ENCODE measurements at regions not wholly inside any gene's neighbourhood (a gene's known extent, or its start where the extent isn't known, plus 50 kb on each side); places are given as distances from the start of the nearest gene placed in this dataset.

DNA sequence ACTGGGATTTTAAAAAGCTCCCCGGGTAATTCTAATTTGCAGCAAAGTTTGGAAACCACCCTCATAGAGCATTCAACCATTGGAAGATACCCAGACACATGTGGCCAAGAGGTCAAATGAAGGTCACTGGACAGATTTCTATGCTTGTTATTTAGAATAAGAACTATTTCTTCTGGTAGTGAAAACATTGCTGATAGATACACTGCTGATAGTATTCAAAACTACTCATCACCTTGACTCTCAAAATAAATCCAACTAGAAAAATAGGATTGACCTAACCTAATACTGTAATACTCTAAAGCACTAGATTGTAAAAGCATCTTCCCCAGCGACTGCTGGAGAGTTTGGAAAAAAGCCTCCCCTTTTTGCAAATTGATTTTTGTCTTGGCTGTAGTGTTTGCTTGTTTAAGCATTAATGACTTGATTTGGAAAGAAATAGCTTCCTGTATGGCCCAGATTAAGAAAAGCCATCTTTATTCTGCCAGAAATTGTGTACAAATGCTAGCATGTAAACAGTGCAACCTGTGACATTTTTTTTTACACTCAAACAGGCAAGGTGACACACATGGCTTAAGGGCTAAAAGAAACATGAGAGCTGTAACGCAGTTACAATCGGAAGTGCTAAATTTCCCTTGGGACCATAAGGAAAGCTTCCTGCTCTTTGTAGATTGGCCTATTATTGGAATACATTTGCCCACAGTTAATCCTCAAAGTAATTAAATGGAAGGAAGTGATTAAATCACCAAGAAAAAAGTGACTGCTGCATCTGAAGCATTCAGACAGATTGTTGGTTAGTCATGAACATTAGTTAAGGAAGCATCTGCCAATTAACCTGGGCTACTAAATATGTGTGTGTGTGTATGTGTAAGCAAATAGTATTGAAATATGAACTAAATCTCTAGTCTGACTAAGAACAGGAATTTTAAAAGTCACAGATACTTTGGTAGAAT is 356.5 kb upstream of the ATP2B1 start:
- DNase-seq = no peak

DNA sequence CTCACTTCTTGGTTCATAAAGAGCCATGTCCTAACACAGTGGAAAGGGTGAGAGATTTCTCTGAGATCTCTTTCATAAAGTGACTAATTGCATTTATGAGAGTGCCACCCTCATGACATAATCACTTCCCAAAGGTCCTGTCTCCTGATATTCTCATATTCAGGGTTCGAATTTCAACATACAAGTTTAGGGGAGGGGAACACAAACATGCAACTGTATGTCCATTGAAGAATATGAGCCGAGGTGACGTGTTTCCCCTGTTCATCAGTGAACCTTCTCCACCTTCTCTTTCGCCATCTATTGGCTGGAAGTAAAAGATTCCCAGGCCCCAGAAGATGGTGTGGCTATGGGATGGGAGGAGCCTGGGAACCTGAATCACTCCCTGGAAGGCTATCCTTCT is 354.2 kb upstream of the ATP2B1 start:
- DNase-seq = no peak

DNA sequence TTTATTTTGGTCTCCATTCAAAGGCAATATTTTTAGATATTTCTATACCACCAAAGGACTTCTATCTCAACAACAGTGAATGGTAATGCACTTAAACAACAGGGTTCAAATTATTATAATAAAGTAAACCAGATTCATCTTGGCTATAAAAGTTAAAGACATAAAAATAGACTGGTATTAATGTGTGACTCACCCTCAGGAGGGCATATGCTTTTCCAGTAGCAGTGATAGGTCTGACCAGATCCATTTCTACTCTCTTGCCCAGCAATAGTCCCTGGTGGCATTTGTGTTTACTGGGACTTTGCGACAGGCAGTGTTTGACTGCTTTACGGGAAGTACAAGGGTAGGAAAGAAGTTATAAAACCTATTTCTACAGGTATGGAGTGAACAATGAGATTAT is 353.2 kb upstream of the ATP2B1 start:
- DNase-seq = no peak

DNA sequence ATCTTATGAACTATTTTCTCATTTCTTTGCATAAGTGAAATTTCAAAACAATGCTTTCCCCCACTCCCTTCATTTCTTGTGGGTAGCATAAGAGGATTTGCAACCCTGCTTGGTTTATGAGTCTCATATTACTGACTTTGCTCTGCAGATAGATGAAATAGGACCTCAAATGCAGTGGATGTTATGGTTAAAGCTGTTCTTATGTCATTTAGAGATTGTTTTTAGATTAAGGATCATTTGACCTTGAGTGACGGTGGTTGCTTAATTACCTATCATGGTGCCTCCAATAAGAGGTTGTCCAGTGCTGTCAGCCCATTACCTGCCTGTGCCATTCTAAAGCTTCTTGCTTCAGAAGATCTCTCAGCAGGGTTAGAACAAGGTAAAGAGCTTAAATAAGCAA is 351.4 kb upstream of the ATP2B1 start:
- DNase-seq = no peak

DNA sequence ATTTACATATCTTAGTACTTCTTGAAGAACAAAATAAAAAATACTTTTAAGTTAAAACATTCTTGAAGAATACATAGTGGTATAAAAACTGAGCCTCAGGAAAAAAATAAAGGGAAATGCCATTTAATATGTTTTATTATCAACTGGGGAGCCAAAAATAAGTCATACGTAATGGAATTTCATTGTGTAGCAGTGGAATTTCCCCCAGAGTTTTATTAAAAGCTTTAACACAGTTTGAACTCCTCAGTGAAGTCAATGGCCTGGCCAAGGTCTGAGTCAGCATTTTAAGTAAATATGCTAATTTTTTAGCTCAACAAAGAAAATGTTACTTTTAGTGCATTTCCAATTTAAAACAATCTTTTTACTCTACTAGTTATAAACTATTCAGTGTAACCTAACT is 350.1 kb upstream of the ATP2B1 start:
- DNase-seq = no peak

DNA sequence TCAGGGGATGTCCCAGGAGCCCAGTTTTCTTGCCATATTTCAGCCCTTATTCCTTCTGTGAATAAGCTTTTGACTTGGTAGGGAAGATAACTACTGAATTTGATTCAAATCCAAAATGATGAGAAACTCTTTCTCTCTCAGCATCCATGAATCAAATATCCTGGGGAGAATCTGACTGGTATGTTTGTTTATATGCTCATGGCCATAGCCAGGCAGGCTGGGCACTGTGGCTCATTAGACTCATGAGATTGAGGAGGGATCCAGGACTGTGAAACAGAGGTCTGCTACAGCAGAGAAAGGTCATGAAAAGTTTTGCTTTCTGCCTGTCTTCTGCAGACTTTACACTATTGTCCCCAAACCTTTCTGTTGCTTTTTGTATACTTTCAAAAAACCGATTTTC is 346.4 kb upstream of the ATP2B1 start:
- no peak for DNase-seq

DNA sequence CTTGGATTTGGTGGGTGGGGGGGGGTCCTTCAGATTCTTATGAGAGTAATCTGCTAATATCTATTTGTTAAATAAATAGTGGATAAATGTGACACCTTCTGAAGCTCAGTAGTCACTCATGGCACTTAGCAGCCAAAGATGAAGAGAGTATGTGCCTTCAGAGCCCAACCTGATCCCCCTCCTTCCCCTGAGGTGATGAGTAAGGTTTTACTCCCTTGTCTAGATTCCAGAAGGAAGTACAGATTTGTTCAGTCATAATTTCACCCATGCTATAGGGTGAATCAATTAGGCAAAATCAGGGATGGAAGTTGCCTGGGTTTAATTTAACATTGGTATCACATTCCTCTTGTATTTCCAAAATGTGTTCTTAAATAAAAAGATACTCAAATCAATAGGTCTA is 340.3 kb upstream of the ATP2B1 start:
- DNase-seq = no peak

DNA sequence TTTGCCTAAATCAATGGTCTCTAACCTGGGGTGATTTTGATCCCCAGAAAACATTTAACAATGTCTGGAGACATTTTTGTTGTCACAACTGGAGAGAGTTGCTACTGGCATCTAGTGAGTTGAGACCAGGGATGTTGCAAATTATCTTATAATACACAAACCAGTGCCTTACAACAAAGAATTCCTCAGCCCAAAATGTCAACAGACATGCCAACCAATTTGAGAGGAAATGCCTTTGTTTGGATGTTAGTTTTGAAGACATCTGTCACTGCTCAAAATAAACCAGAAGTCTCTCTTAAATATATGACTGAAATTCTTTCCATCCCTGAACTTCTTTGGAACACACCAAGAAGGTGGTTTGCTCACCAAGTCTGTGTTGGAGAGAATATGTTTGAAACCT is 336.9 kb upstream of the ATP2B1 start:
- no peak for DNase-seq

DNA sequence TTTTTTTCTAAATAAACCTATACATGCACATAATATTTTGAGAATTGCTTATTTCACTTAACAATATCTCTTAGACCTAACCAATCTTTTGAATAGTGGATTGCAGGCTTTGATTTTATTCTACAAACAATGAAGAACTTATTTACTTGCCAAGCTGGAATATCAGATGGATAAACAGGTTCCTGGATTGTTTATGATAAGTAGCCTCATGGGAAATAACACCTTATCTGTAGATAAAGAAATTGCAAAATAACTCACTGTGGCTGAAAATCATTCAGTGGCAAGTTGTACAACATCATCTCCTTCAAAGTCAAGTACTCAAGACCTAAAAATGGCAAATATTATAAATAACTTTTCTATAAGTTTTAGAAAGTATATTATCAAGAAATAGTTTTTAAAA is 335.4 kb upstream of the ATP2B1 start:
- no peak for DNase-seq

DNA sequence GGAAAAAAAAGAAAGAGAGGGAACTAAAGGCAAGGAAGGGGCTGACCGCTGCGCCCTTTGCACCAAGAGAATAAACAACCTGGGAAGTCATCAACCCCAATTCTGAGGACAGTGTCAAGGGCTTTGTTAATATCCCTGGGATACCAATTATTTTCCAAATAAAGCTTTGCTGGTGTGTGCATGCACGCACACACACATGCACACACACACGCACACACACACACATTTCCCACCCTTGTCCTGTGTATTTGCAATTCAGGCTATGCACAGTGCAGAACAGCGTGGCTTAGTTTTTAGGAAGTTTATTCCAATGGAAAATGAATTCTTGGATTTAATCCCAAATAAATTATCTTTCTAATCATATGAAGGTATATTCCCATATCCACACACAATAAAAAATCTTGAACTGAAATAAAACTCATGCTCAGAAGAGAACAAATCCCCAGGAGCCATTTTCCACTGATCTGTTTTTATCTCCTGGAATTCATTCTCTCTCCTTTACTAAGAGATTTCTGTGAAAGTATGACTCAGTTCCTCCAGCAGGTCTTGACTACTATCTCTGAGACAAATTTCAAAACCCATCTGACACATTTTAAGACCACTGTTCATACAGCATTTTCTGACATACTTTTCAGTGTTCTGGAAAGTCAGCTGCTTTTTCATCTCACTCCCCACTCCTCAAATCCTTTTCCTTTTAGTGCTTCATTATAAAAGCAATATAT is 334.4 kb upstream of the ATP2B1 start:
- no peak for DNase-seq

DNA sequence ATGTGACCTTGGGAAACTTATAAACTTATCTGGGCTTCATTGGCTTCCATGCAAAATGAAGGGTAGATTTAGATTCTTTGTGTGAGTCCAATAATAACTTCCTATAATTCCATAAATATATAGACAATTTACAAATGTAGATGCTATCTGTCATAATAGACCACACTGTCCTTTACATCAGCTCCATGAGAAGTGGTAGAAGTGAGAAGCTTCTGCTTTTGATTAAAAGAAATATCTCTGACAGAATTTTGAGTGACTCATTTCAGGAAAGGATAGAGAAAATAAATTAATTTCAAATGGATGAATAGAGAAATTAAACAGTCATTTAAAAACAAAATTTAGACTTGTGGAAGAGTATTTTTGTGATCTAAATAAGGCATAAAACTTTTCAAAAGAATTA is 329.7 kb upstream of the ATP2B1 start:
- DNase-seq = no peak

DNA sequence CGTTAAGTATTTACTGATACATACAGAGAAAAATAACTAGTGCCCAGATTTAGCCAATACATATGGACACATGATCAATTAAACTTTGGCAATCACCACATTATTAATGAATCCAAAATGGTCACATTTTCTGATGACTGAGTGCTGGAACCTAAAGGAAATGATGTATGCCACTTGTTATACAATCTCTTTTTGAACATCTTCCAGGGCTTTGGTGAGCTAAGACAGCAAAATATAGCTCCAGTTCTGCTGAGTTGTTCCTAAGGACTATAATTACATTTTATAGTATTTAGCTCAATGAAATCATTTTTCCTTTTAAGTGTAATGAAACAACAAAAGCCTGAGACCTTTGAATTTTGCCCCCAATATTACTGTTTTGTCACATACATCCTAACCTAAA is 329.1 kb upstream of the ATP2B1 start:
- no peak for DNase-seq

DNA sequence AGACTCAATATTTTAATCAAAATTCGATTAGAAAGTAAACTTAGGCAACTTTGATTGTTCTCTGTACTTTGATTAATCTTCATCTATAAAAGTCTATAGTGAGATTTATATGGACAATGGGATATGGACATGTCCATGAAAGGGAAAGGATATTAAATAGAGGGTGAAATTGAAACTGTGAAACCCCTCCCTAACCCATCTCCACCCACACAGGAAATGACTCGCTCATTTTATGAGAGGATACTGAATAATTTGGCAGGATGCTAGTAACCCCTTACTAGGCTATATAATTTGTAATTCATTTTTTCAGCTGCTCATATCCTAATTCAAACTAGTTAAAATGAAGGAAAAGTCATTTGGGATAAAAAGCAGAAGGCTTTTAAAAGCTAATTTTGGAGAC is 328.0 kb upstream of the ATP2B1 start:
- DNase-seq = no peak

DNA sequence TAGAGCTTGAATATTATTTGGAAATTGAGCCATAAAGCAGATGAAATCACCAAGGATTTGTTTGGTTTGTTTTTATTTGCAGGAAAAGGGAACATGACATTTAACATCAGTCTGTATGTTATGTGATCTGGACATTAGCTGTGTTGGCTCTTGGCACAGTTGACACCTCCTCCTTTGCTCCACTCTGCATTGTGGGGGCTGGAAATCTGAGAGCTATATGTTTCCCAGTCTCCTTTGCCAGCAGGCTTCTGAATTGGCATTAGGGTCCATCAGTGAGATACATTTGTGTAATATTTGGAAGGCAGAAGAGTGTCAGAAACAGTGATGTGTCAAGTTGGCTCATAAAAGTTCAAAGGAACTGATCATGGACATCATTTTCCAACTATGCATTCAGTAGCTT is 322.1 kb upstream of the ATP2B1 start:
- DNase-seq = no peak

DNA sequence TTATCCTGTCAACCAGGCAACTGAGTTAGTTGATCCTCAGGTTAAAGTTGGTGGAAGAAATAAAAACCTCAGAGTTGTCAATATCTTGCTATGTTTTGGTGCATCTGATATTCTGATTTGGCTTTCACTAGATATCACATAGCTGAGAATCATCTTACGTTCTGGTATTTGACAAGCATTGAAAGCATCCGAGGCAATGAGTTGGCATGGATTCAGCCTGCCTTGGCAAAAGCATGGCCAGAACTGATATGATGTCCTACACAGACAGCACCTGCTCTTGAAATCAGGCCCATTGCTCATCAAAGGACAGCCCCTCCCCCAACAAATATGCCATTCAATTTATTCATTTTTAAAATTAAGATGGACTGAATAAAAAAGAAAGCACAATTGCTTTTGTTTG is 320.7 kb upstream of the ATP2B1 start:
- DNase-seq = no peak

DNA sequence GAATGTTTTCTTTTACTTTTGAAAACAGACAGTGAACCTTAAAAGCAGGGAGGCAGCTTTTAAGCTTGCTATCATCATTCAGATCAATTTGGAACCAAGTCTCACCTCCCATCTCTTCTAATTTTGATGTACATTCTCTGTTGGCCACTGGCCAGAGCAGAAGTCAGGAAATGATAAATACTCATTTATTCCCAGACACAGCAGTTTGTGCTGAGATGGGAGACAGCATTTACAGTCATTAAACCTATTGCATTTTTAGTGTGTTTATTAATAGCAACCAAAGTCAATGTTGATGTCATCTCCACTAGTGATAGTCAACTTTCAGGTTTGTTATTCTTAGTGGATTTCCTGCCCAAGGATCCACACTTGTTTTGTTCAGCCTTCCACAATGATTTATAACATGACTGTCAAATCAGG is 320.0 kb upstream of the ATP2B1 start:
- DNase-seq = no peak

DNA sequence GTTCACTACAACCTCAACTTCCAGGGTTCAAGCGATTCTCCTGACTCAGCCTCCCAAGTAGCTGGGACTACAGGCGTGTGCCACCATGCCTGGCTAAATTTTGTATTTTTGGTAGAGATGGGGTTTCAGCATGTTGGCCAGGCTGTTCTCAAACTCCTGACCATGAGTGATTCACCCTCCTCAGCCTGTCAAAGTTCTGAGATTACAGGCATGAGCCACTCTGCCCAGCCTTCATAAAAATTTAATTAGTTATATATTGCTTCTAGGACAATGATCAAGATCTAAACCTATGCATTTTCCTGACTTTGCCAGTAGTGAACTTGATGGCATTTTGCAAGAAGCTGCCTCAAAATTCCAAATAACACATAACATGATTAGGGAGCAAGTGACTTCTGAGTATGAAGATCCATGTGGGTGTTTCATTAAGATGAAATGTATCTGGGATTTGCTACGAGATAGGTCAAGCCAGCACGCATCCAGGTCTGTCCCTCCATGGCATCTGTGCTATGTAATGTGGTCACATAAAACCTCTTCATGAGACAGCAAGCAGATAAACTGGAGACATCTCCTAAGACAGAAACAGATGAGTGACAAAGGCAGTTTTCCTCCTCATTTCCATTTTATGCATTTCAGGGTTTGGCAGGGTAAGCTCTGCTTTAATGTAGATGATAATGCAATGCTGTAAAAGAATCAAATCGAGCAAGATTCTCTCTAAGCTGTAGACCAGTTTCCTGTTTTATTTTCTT is 319.4 kb upstream of the ATP2B1 start:
- no peak for DNase-seq

DNA sequence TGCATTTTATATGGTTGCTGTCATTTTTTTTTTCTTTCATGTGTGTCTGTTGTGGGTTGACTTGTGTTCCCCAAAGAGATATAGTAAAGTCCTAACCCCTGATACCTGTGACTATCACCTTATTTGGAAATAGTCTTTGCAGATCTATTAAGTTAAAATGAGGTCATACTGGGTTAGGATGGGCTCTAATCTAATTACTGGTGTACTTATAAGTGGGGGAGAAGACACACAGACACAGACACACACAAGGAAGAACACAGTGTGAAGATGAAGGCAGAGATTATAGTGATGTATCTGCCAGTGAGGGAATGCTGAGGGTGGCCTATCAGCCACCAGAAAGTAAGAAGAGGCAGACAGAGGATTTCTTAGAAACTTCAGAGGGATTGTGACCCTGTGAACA is 318.4 kb upstream of the ATP2B1 start:
- DNase-seq = no peak

DNA sequence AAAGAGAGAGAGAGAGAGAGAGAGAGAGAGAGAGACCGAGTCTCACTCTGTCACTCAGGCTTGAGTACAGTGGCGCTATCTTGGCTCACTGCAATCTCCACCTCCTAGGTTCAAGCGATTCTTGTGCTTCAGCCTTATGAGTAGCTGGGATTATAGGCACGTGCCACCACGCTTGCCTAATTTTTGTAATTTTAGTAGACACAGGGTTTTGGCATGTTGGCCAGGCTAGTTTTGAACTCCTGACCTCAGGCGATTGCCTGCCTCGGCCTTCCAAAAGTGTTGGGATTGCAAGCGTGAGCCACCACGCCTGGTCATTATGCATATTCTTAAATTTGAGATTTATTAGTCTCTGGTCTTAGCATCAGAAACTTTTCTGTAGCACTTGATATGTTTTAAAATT is 317.9 kb upstream of the ATP2B1 start:
- no peak for DNase-seq

DNA sequence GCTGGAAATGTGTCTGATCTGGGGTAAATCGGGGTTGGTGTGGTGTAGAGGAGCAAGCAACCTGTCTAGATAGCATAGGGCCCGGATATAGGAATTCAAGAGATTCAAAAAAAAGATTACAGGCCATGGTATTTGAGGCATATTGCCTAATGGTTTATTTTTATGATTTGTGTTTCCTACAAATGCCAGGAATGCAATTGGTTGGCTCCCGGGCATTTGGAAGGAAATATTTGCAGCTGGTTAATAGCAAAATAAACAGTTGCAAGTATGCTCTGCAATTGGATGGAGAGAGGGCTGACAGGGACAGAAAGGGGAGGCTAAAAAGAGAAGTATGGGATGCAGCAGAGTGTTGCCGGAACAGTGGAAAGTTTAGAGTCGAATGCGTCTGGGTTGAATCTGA is 315.6 kb upstream of the ATP2B1 start:
- DNase-seq = no peak

DNA sequence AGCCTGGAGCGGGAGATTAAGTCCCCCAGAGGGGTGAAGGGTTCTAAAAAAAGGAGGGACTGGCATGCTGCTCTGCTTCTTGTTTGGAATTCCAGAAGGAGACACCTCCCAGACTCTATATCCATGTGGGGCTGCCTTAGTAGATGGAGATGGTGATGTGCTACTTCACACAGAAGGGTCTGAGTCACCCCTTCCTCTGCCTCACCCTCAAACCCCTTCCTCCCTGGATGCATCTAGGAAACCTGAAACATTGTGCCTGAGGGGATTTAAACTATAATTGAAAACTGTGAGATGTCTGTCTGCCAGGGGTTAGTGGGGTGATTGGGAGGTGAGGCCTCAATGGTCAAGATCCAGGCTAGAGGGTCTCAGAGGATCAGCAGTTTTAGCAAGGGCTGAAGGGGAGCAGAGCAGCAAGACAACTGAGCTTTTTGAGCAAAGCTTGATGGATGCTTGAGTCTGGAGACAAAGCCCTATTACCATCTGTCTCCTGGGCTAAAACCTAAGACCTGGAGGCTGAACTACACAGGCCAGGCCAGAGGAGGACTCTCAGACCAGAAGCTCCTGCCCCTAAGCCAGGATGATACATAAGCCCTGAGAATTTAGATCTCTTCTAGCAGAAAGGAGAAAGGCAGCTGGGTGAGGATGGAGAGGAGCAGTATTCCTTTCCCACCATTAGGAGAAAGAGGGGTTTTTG is 314.7 kb upstream of the ATP2B1 start:
- no peak for DNase-seq

DNA sequence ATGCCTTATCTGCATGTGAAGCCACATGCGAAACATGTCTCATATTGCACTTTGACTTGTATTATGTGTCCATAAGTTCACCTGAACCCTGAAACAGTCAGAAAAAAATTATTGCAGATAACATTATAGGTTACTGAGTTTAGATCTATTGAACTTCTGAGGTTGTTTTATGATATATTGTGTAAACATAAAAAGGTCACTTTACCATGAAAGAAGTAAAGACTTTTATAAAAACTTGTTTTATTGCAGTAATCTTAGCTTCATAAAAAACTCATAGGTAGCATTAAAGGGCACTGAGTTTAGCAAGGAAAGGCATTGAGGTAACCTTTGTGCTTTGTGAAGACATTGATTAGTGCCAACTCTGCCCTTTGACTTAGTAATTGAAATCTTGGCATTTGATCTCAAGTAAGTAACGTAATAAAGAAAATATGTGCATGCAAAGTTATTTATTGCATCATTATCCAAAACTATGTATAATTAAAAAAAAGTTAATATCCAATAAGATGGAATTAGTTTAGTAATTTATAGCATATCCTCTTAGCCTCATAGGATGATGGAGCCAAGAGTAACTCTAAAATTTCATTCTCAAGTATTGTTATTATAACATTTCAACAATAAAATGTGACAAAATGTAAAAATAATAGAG is 313.3 kb upstream of the ATP2B1 start:
- DNase-seq = no peak

DNA sequence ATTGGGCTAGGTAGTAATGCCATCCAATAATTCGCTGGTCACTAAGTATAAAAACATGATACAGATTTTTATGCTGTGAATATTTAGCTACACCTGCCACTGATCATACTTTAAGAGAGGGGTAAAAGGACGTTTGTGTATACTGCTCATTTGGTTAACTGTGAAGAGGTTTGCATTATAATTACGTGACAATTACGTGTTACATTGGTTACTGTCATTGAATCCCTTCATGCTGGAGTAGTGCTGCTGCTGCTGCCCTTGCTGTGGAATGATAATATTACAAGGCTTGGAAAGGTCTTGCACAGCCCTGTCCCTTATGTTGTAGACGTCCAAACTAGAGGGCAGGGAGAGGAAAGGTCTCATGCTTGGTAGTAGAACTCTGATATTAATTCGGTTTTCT is 312.2 kb upstream of the ATP2B1 start:
- DNase-seq = no peak

All from GF-D8 (cell line).